ENCODE measurements at regions not wholly inside any gene's neighbourhood (a gene's known extent, or its start where the extent isn't known, plus 50 kb on each side); places are given as distances from the start of the nearest gene placed in this dataset.

DNA sequence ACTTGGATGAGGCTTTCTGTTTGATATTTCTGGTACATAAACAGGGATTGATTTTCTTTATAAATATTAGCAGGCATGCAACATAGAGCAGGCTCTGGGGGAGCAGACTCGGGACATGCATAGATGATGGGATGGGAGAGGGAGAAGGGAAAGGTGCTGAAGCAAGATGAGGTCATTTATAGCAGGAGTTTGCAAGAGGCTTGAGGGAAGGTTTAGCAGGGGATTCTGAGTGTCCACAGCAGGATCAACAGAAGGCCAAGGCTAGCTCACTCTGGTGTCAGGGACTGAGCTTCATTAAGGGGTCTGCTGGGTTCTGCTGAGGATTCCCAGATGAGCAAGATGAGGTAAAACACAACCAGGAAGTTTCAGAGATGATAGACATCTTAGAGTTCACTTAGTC, 309.1 kb upstream of the CELF4 start:
- no peak for TF ChIP-seq MYC (IDR thresholded peaks at IDR 0.05; ENCODE audit: low read depth, low read length)
- H3K4me3 ChIP-seq (ENCODE audit: low read depth, low read length), result no peak overlapping the region
- no peak for DNase-seq (ENCODE audit: low read depth)

DNA sequence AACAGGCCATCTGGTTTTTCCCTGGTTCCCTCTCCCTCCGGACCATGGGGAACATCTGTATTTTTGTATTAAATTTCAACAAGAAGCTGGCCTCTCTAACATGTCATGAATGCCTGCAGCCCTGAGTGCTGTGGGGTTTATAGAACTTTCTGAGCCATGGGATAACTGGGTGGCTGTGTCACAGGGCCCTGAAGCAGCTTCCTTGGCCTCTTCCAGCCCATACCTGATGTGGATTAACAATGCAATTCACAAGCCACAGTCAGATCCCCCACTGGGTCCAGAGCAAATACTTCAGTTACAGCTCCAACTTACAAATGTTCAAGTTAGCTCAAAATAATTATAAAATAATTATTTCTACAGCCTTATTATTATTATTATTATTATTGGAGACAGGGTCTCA, 307.8 kb upstream of the CELF4 start:
- TF ChIP-seq, protein P1, sequence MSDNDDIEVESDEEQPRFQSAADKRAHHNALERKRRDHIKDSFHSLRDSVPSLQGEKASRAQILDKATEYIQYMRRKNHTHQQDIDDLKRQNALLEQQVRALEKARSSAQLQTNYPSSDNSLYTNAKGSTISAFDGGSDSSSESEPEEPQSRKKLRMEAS (IDR thresholded peaks at IDR 0.05; ENCODE audit: low read depth, low read length), result no peak
- no peak for TF ChIP-seq MYC (IDR thresholded peaks at IDR 0.05; ENCODE audit: low read depth, low read length)
- no peak for TF ChIP-seq POLR2A (IDR thresholded peaks at IDR 0.05; ENCODE audit: extremely low read depth, insufficient read length)
- TF ChIP-seq, protein P2, sequence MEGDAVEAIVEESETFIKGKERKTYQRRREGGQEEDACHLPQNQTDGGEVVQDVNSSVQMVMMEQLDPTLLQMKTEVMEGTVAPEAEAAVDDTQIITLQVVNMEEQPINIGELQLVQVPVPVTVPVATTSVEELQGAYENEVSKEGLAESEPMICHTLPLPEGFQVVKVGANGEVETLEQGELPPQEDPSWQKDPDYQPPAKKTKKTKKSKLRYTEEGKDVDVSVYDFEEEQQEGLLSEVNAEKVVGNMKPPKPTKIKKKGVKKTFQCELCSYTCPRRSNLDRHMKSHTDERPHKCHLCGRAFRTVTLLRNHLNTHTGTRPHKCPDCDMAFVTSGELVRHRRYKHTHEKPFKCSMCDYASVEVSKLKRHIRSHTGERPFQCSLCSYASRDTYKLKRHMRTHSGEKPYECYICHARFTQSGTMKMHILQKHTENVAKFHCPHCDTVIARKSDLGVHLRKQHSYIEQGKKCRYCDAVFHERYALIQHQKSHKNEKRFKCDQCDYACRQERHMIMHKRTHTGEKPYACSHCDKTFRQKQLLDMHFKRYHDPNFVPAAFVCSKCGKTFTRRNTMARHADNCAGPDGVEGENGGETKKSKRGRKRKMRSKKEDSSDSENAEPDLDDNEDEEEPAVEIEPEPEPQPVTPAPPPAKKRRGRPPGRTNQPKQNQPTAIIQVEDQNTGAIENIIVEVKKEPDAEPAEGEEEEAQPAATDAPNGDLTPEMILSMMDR (IDR thresholded peaks at IDR 0.05; ENCODE audit: low read depth, low read length), result no peak
- DNase-seq (ENCODE audit: low read depth), result no peak
- no peak overlapping the region for H3K4me3 ChIP-seq (ENCODE audit: low read depth, low read length)

DNA sequence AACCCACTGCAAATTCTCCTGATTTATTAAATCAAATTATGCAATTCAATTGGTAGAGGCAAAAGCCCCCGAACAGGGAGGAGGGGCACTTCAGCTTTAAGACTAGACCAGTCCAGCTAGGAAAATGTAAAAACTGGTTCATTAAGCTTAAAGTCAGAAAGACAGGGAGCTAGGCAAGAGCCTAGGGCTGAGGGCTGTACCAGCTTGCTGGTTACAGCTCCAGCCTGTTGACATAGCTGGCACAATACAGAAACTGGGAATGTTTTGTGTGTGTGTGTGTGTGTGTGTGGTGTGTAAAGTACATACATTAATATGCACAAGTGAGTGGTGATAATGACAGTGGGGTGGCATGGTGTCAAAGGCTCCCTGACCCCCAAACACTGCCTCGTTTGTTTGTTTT, 307.0 kb upstream of the CELF4 start:
- H3K4me3 ChIP-seq (ENCODE audit: low read depth, low read length), result no peak overlapping the region
- DNase-seq (ENCODE audit: low read depth), result no peak
- TF ChIP-seq MYC (IDR thresholded peaks at IDR 0.05; ENCODE audit: low read depth, low read length) (no peak), POLR2A (IDR thresholded peaks at IDR 0.05; ENCODE audit: extremely low read depth, insufficient read length) (no peak)
- TF ChIP-seq, protein P2 (IDR thresholded peaks at IDR 0.05; ENCODE audit: low read depth, low read length), result no peak
- TF ChIP-seq, protein P1 (IDR thresholded peaks at IDR 0.05; ENCODE audit: low read depth, low read length), result no peak

DNA sequence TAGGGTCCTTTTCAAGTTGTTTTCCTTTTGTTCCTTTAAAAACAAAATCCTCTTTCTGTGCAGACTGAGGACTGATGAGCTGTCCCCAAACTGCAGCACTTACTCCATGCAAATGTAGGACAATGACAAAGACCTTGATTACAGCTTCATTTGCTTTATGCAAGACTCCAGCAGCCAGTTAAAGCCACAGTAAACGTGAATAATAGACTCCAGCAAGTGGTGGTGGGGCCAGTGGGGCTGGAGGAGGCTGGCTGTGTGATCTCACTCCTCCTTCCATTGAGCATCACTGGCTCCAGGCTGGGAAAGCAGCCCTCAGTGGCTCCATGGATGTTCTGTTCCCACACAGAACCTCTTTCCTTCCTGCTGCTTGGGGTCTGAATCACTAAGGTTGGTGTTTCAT, 306.0 kb upstream of the CELF4 start:
- H3K4me3 ChIP-seq (ENCODE audit: low read depth, low read length), result no peak overlapping the region
- no peak for DNase-seq (ENCODE audit: low read depth)
- no peak for TF ChIP-seq MYC (IDR thresholded peaks at IDR 0.05; ENCODE audit: low read depth, low read length)
- TF ChIP-seq, protein P1 (IDR thresholded peaks at IDR 0.05; ENCODE audit: low read depth, low read length), result no peak
- TF ChIP-seq, protein P2 (IDR thresholded peaks at IDR 0.05; ENCODE audit: low read depth, low read length), result no peak
- TF ChIP-seq POLR2A (IDR thresholded peaks at IDR 0.05; ENCODE audit: extremely low read depth, insufficient read length), result no peak

DNA sequence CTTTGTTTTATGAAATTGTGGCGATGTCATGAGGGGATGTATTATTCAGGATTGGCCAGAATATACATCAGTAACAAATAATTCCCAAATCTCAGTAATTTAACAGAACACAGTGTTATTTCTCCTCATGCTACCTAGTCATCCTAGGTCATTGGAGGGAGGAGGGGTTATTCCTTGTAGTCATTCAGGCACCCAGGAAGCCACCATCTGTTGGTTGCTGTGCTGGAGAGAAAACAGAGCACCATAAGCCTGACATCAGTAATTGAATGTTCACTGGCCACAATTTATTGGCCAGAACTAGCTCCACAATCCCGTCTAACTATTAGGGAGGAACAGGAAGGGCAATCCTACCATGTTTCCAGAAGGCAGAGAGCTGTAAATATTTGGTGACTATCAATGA, 303.5 kb upstream of the CELF4 start:
- DNase-seq (ENCODE audit: low read depth), result no peak
- TF ChIP-seq, protein P2 (IDR thresholded peaks at IDR 0.05; ENCODE audit: low read depth, low read length), result no peak
- TF ChIP-seq POLR2A (IDR thresholded peaks at IDR 0.05; ENCODE audit: extremely low read depth, insufficient read length) (no peak), MYC (IDR thresholded peaks at IDR 0.05; ENCODE audit: low read depth, low read length) (no peak)
- TF ChIP-seq, protein P1 (IDR thresholded peaks at IDR 0.05; ENCODE audit: low read depth, low read length), result no peak
- no peak overlapping the region for H3K4me3 ChIP-seq (ENCODE audit: low read depth, low read length)

DNA sequence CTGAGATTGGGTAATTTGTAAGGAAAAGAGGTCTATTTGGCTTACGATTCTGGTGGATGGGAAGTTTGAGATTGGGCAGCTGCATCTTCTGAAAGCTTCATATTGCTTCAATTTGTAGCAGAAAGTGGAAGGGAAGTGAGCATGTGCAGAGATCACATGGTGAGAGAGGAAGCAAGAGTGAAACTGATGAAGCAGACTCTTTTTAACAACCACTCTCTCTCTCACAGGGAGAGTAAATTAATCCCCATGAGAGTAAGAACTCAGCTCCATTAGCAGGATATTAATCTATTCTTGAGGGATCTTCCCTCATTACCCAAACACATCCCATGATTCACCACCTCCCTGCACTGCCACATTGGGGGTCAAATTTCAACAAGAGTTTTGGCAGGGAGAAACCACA, 298.5 kb upstream of the CELF4 start:
- no peak for DNase-seq (ENCODE audit: low read depth)
- H3K4me3 ChIP-seq (ENCODE audit: low read depth, low read length), result no peak overlapping the region
- no peak for TF ChIP-seq POLR2A (IDR thresholded peaks at IDR 0.05; ENCODE audit: extremely low read depth, insufficient read length)
- TF ChIP-seq, protein P1 (IDR thresholded peaks at IDR 0.05; ENCODE audit: low read depth, low read length), result no peak

DNA sequence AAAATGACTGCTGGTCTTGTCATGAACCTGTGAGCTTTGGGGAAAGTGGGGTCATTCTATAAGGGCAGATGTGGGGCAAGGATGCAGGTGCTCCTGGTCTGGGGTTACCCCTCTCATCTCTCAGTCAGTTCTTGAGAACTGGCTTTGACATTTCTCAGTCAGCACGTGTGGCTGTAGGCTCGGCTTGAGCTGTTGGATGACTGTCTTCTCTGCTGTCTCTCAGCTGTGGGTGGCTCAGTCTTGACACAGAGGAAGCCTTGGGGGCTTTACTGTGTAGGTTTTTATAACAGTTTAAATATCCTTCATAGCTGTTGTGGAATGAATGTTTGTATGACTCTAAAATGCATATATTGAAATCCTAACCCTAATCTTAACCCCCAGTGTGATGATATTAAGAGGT, 296.4 kb upstream of the CELF4 start:
- no peak for DNase-seq (ENCODE audit: low read depth)
- no peak overlapping the region for H3K4me3 ChIP-seq (ENCODE audit: low read depth, low read length)
- TF ChIP-seq POLR2A (IDR thresholded peaks at IDR 0.05; ENCODE audit: extremely low read depth, insufficient read length) (no peak), MYC (IDR thresholded peaks at IDR 0.05; ENCODE audit: low read depth, low read length) (no peak)
- TF ChIP-seq, protein P2 (IDR thresholded peaks at IDR 0.05; ENCODE audit: low read depth, low read length), result no peak
- TF ChIP-seq, protein P1 (IDR thresholded peaks at IDR 0.05; ENCODE audit: low read depth, low read length), result no peak
